ENCODE measurements at regions not wholly inside any gene's neighbourhood (a gene's known extent, or its start where the extent isn't known, plus 50 kb on each side); places are given as distances from the start of the nearest gene placed in this dataset.

GRCh38 chr7:114085313-114085591 is 166.4 kb upstream of the PPP1R3A start:
- Histone ChIP-seq H3K9ac (ENCODE audit: insufficient read depth, low read length, poor library complexity, severe bottlenecking) (no peak overlapping the region), H3K27me3 (ENCODE audit: control insufficient read depth in 2 of 2, insufficient read depth in 2 of 2, low read length in 2 of 2) (peaks cover 87 to 97% of the 10 kb centered on the region in 2 donors)

GRCh38 chr7:114084472-114085312 is 165.9 kb upstream of the PPP1R3A start:
- Mint-ChIP-seq H3K4me3 (peak overlapping the region; percentile 84 to 100), H3K27ac (peak overlapping the region in 2 of 7 donors; percentile 20 to 73), H3K27me3 (ENCODE audit: low read depth in 3 of 3) (peaks cover 88 to 91% (median 90%) of the 10 kb centered on the region in 3 donors), H3K36me3 (peaks cover 6 to 27% of the 10 kb centered on the region in 2 donors), H3K4me1 (peaks cover 51% of the 10 kb centered on the region), H3K9me3 (peaks cover 0 to 35% (median 12%) of the 10 kb centered on the region in 7 donors)
- peak in 2 of 3 donors; percentile 12 to 21 for DNase-seq
- Histone ChIP-seq H3K9ac (ENCODE audit: insufficient read depth, low read length, poor library complexity, severe bottlenecking) (peak overlapping the region; percentile 30), H4K20me1 (ENCODE audit: insufficient read depth, low read length) (no peaks in the 10 kb centered on the region), H3K27me3 (ENCODE audit: control insufficient read depth in 2 of 2, insufficient read depth in 2 of 2, low read length in 2 of 2) (peaks cover 88 to 97% of the 10 kb centered on the region in 2 donors), H2AFZ (ENCODE audit: insufficient read depth, low read depth, low read length, poor library complexity, severe bottlenecking) (peak overlapping the region; percentile 65), H3K36me3 (replicated peaks in 1 of 2; ENCODE audit: control insufficient read depth in 1 of 2, insufficient read depth in 2 of 2, low read length in 2 of 2) (no peaks in the 10 kb centered on the region), H3K27ac (ENCODE audit: low read depth in 1 of 2, low read length in 2 of 2) (no peak overlapping the region), H3K4me2 (replicated peaks; ENCODE audit: extremely low read depth, low read length, poor library complexity, severe bottlenecking) (peak overlapping the region; percentile 91), H3K4me1 (ENCODE audit: control insufficient read depth in 1 of 2, insufficient read depth in 2 of 2, low read length in 2 of 2) (peaks cover 50 to 54% of the 10 kb centered on the region in 2 donors), H3K79me2 (ENCODE audit: insufficient read depth, low read length) (no peaks in the 10 kb centered on the region), H3K9me3 (replicated peaks in 1 of 2; ENCODE audit: control insufficient read depth in 1 of 2, insufficient read depth in 1 of 2, low read length in 2 of 2) (peaks cover 3 to 34% of the 10 kb centered on the region in 2 donors), H3K4me3 (replicated peaks in 1 of 3; ENCODE audit: low read depth in 2 of 3, low read length in 3 of 3) (peak overlapping the region; percentile 34 to 78 (median 46))
- intact Hi-C loops (cut with micrococcal nuclease): no loop called here
- 1% methylated on average over 58 of the region's 64 CpGs for WGBS (ENCODE audit: insufficient coverage)
- no peak for TF ChIP-seq CTCF (IDR thresholded peaks at IDR 0.05)

More at GRCh38 chr7:114085313-114085591, 166.4 kb upstream of the PPP1R3A start:
- H3K36me3 Mint-ChIP-seq: peaks cover 6 to 27% of the 10 kb centered on the region in 2 donors
- DNase-seq: peak in 2 of 3 donors; percentile 12 to 14
- no peak for TF ChIP-seq CTCF (IDR thresholded peaks at IDR 0.05)
- Histone ChIP-seq H3K4me1 (ENCODE audit: control insufficient read depth in 1 of 2, insufficient read depth in 2 of 2, low read length in 2 of 2) (peaks cover 50 to 54% of the 10 kb centered on the region in 2 donors), H3K9me3 (replicated peaks in 1 of 2; ENCODE audit: control insufficient read depth in 1 of 2, insufficient read depth in 1 of 2, low read length in 2 of 2) (peaks cover 3 to 34% of the 10 kb centered on the region in 2 donors), H2AFZ (ENCODE audit: insufficient read depth, low read depth, low read length, poor library complexity, severe bottlenecking) (peak overlapping the region; percentile 65), H3K4me3 (replicated peaks in 1 of 3; ENCODE audit: low read depth in 2 of 3, low read length in 3 of 3) (peak overlapping the region; percentile 34 to 78 (median 46)), H3K36me3 (replicated peaks in 1 of 2; ENCODE audit: control insufficient read depth in 1 of 2, insufficient read depth in 2 of 2, low read length in 2 of 2) (no peaks in the 10 kb centered on the region), H3K27ac (ENCODE audit: low read depth in 1 of 2, low read length in 2 of 2) (no peak overlapping the region), H3K79me2 (ENCODE audit: insufficient read depth, low read length) (no peaks in the 10 kb centered on the region), H4K20me1 (ENCODE audit: insufficient read depth, low read length) (no peaks in the 10 kb centered on the region), H3K4me2 (replicated peaks; ENCODE audit: extremely low read depth, low read length, poor library complexity, severe bottlenecking) (peak overlapping the region; percentile 91)
- peaks cover 85 to 94% (median 90%) of the 10 kb centered on the region in 3 donors for H3K27me3 Mint-ChIP-seq (ENCODE audit: low read depth in 3 of 3)
- peak overlapping the region; percentile 84 to 100 for H3K4me3 Mint-ChIP-seq
- 0% methylated on average over 18 of the region's 18 CpGs for WGBS (ENCODE audit: insufficient coverage)
- H3K27ac Mint-ChIP-seq: peak overlapping the region in 2 of 7 donors; percentile 20 to 73
- H3K9me3 Mint-ChIP-seq: peaks cover 0 to 35% (median 12%) of the 10 kb centered on the region in 7 donors
- peaks cover 51% of the 10 kb centered on the region for H3K4me1 Mint-ChIP-seq
- intact Hi-C loops (cut with micrococcal nuclease): no loop called here
